GM08714 (cell line): ENCODE measurements at regions not wholly inside any gene's neighbourhood (a gene's known extent, or its start where the extent isn't known, plus 50 kb on each side); places are given as distances from the start of the nearest gene placed in this dataset.

ENCODE experiments used
- H3K4me3 ChIP-seq: fragments of 200-500 bp; sonication (Bioruptor generic); 2 replicates; pipeline ENCODE4 v1.5.1; 2014; ENCODE audit warnings: mild to moderate bottlenecking, low read length, inconsistent platforms
- ZNF274 ChIP-seq: IDR thresholded peaks from 2 replicates; pipeline ENCODE4 v1.6.1; 2012; ENCODE audit warnings: mild to moderate bottlenecking, low read depth, low read length

DNA sequence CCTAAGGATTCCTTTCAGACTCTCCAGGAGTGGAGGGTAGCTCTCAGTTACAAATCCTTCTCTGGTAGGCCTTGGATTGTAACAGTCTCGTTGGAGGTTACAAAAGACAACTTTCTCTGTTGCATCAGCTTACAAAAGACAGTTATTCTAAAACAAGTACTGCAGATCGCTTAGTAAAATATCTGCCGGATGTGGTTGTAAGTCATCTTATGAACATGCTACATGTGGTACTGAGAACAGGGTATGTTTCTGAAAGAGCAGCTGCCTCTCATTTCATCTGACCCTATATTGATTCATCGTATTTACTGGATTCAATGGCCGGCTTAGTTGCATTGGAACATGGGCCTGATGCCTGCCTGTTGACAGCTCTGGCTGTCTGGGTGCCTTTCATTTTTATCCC is 157.4 kb downstream of the PTCSC3 start:
- no peak overlapping the region for H3K4me3 ChIP-seq
- no peak for TF ChIP-seq ZNF274

GRCh38 chr14:36014236-36014635 is 162.3 kb downstream of the PTCSC3 start:
- no peak for TF ChIP-seq ZNF274

GRCh38 chr14:36013483-36013882 is 163.0 kb downstream of the PTCSC3 start:
- H3K4me3 ChIP-seq: no peak overlapping the region
- TF ChIP-seq ZNF274: no peak

More at GRCh38 chr14:36014236-36014635, 162.3 kb downstream of the PTCSC3 start:
- no peak overlapping the region for H3K4me3 ChIP-seq

DNA sequence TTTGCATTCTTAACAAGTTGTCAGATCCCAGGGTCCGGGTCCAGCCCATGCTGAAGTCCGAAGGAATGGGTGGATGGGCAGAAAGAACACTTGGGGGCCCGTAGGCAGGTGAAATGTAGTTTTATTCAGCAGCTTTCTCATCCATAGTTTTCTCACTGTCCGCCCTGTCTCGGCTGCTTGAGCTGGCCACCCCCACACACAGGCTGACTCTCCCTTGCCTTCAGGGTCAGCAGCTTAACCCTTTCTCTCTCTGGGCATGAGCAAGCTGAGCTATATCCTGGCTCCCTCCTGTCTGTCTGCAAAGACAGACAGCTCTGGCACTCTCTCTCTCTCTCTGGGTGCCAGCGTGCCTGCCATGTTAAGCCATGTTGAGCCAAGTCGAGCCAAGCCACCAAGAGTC is 163.9 kb downstream of the PTCSC3 start:
- TF ChIP-seq ZNF274: no peak
- no peak overlapping the region for H3K4me3 ChIP-seq

DNA sequence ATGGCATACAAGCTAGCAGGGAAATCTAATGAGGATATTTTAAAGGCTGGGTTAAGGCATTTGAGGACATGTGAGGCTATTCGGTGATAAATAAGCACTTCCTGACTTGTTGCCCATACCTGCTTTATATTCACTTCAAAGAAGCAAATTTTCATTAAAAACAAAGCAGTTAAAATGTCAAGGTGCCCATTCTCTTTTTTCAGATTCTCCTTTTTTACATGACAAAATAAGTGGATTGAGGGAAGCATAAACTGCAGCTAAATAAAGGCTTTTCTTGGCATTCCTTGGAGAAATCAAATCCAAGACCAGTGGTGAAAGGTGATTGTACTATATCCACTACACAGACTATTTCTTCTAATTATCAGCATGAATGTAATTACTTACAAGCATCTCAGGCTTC is 166.9 kb downstream of the PTCSC3 start:
- no peak for TF ChIP-seq ZNF274
- H3K4me3 ChIP-seq: no peak overlapping the region

- no peak for TF ChIP-seq ZNF274
- H3K4me3 ChIP-seq: no peak overlapping the region
These were observed 169.9 kb downstream of the PTCSC3 start for GRCh38 chr14:36006623-36007022.

GRCh38 chr14:36005670-36006069 is 170.9 kb downstream of the PTCSC3 start:
- TF ChIP-seq ZNF274: no peak
- no peak overlapping the region for H3K4me3 ChIP-seq

GRCh38 chr14:36001936-36002335 is 174.6 kb downstream of the PTCSC3 start:
- no peak for TF ChIP-seq ZNF274
- H3K4me3 ChIP-seq: no peak overlapping the region

DNA sequence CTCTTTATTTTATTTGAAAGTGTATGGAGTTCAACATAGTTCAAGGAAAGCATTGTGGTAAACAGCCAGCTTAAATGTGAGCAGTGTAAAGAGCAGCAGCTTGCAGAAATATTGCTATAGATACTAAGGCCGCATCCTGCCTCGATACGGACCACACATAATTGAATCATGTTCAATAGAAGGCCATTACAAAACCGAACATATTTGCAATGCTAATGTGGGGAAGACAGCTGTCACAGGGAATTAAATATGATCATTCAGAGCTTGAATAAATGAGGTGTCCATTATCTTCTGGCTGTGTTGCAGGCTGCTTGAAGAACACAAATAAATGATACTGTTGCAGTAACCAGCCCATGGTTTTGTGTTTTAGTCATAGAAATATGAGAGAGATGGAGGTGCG is 173.2 kb downstream of the BRMS1L start:
- TF ChIP-seq ZNF274: no peak
- no peak overlapping the region for H3K4me3 ChIP-seq

GRCh38 chr14:35998303-35998702 is 172.2 kb downstream of the BRMS1L start:
- no peak overlapping the region for H3K4me3 ChIP-seq

GRCh38 chr14:35993684-35993960 is 167.5 kb downstream of the BRMS1L start:
- H3K4me3 ChIP-seq: no peak overlapping the region
- TF ChIP-seq ZNF274: no peak

More at GRCh38 chr14:35998303-35998702, 172.2 kb downstream of the BRMS1L start:
- TF ChIP-seq ZNF274: no peak

- TF ChIP-seq ZNF274: no peak
- H3K4me3 ChIP-seq: no peak overlapping the region
These were observed 166.9 kb downstream of the BRMS1L start for GRCh38 chr14:35992816-35993683.

GRCh38 chr14:35991356-35991755 is 165.2 kb downstream of the BRMS1L start:
- TF ChIP-seq ZNF274: no peak
- H3K4me3 ChIP-seq: no peak overlapping the region

DNA sequence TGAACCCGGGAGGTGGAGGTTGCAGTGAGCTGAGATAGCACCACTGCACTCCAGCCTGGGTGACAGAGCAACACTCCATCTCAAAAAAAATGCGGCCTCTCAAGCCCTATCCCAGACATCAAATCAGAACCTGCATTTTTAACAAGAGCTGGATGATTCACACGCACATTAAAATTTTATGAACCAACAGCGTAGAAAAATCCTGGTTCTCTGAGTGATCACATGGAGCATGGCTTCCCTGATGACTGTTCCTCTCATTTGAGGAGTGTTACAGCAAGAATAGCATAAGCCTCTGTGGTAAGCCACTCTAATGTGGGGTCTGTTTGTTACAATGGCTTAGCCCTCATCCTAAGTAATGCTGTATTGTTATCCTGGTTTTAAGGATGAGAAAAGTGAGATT is 163.6 kb downstream of the BRMS1L start:
- TF ChIP-seq ZNF274: no peak
- no peak overlapping the region for H3K4me3 ChIP-seq

DNA sequence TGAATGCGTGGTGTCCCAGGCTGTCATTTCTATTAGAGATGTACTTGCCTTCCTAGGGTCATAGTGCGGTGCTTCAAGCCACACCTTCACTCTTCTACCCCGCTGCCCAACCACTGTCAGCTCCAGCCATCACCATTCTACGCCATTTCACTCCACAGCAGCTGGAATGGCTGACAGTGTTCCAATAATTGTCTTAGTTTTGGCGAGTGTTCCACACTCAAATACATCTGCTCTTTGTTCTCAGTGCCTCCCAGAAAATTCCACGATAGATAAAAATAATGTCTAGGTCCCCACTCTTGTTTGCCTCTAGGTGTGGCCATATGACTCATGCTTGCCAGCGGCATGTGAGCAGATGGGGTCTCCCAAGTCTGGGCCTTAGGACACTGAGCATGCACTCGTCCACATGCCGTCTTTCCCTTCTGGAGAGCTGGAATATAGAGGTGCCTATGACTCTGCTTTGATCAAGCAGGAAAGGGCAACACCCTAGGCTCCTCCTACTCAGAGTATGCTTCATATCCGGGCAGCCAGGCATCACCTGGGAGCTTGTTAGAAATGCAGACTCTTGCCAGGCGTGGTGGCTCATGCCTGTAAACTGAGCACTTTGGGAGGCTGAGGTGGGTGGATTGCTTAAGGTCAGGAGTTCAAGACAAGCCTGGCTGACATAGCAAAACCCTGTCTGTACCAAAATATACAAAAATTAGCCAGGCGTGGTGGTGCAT is 163.0 kb downstream of the BRMS1L start:
- no peak overlapping the region for H3K4me3 ChIP-seq
- no peak for TF ChIP-seq ZNF274

DNA sequence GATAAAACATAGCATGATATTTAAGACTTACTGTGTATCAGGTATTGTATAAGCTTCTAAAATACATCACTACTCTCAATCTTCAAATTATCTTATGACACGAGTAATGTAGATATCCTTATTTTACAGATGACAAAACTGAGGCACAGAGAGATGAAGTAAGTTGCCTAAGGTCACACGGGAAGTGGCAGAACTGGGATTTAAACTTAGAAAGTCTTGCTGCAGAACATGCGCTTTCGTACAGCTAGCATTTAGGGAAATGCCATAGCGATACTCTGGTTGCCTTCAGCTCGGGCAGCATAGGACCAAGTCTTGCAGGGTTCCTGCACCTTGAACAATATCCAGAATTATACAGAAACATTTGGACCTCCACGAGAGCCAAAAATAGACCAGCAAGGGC is 162.4 kb downstream of the BRMS1L start:
- TF ChIP-seq ZNF274: no peak
- H3K4me3 ChIP-seq: no peak overlapping the region
